ENCODE measurements at regions not wholly inside any gene's neighbourhood (a gene's known extent, or its start where the extent isn't known, plus 50 kb on each side); places are given as distances from the start of the nearest gene placed in this dataset.

GRCh38 chr12:75944097-75944904 lies 87.3 kb downstream of the PHLDA1 start:
- no peak for TF ChIP-seq EZH2 (IDR thresholded peaks at IDR 0.05; ENCODE audit: insufficient read depth, poor library complexity, severe bottlenecking)
- TF ChIP-seq EZH2phosphoT487 (IDR thresholded peaks at IDR 0.05; ENCODE audit: insufficient read depth, low read depth): no peak
